Loucy (cell line): ENCODE measurements at regions not wholly inside any gene's neighbourhood (a gene's known extent, or its start where the extent isn't known, plus 50 kb on each side); places are given as distances from the start of the nearest gene placed in this dataset.

Source experiments
- H2AFZ ChIP-seq: fragments of 200-600 bp; sonication (generic); 2 replicates; pipeline ENCODE4 v1.6.0; 2016; ENCODE audit warnings: antibody characterized with exemption, mild to moderate bottlenecking, low read length, moderate library complexity
- H3F3A ChIP-seq: fragments of 200-600 bp; 2 replicates; pipeline ENCODE4 v1.6.0; 2016; ENCODE audit warnings: antibody characterized with exemption, low read depth, mild to moderate bottlenecking
- H3K27me3 ChIP-seq: fragments of 200-600 bp; sonication (generic); 2 replicates; pipeline ENCODE4 v1.6.1; 2014; ENCODE audit warnings: low read length, mild to moderate bottlenecking; ENCODE audit not compliant: insufficient read depth, poor library complexity, severe bottlenecking
- H3K36me3 ChIP-seq: fragments of 200-600 bp; sonication (generic); 2 replicates; pipeline ENCODE4 v1.6.1; 2016; ENCODE audit warnings: low read length; ENCODE audit not compliant: insufficient read depth
- H3K4me1 ChIP-seq: fragments of 200-600 bp; sonication (generic); 2 replicates; pipeline ENCODE4 v1.5.1; 2014; ENCODE audit warnings: low read length, mild to moderate bottlenecking; ENCODE audit not compliant: insufficient read depth, poor library complexity, severe bottlenecking
- H3K4me2 ChIP-seq: fragments of 200-600 bp; sonication (generic); 2 replicates; pipeline ENCODE4 v1.6.0; 2014; ENCODE audit warnings: antibody characterized with exemption, low read length, low read depth, mild to moderate bottlenecking; ENCODE audit not compliant: poor library complexity, severe bottlenecking
- H3K4me3 ChIP-seq: fragments of 200-600 bp; sonication (generic); 2 replicates; pipeline ENCODE4 v1.5.1; 2014; ENCODE audit warnings: low read length, mild to moderate bottlenecking, mixed read lengths; ENCODE audit not compliant: poor library complexity, severe bottlenecking
- H3K79me2 ChIP-seq: fragments of 200-600 bp; sonication (generic); 2 replicates; pipeline ENCODE4 v1.6.1; 2014; ENCODE audit warnings: low read length; ENCODE audit not compliant: insufficient read depth
- H3K9ac ChIP-seq: fragments of 200-600 bp; sonication (generic); 2 replicates; pipeline ENCODE4 v1.6.0; 2014; ENCODE audit warnings: mild to moderate bottlenecking, low read depth, low read length, moderate library complexity; ENCODE audit not compliant: poor library complexity, severe bottlenecking
- H3K9me2 ChIP-seq: fragments of 200-600 bp; sonication (generic); replicated peaks from 2 replicates; pipeline ENCODE4 v1.6.1; 2016; ENCODE audit warnings: low read depth, low read length, mixed read lengths
- H3K9me3 ChIP-seq: fragments of 200-600 bp; sonication (generic); 2 replicates; pipeline ENCODE4 v1.6.1; 2014; ENCODE audit warnings: mild to moderate bottlenecking, antibody characterized with exemption, low read length, low read depth; ENCODE audit not compliant: insufficient read depth
- H4K20me1 ChIP-seq: fragments of 200-600 bp; sonication (generic); 2 replicates; pipeline ENCODE4 v1.6.0; 2014; ENCODE audit warnings: antibody characterized with exemption, low read length, mild to moderate bottlenecking; ENCODE audit not compliant: insufficient read depth, poor library complexity, severe bottlenecking
- EZH2phosphoT487 ChIP-seq: fragments of 200-600 bp; IDR thresholded peaks from 2 replicates; pipeline ENCODE4 v1.6.1; 2018; ENCODE audit warnings: antibody characterized with exemption, mild to moderate bottlenecking, moderate library complexity, borderline replicate concordance
- TF ChIP-seq, protein P1 (sequence below): fragments of 200-600 bp; sonication (generic); conservative IDR thresholded peaks from 2 replicates; pipeline ENCODE4 v1.5.1; 2014; ENCODE audit warnings: mild to moderate bottlenecking, antibody characterized with exemption, low read length

DNA sequence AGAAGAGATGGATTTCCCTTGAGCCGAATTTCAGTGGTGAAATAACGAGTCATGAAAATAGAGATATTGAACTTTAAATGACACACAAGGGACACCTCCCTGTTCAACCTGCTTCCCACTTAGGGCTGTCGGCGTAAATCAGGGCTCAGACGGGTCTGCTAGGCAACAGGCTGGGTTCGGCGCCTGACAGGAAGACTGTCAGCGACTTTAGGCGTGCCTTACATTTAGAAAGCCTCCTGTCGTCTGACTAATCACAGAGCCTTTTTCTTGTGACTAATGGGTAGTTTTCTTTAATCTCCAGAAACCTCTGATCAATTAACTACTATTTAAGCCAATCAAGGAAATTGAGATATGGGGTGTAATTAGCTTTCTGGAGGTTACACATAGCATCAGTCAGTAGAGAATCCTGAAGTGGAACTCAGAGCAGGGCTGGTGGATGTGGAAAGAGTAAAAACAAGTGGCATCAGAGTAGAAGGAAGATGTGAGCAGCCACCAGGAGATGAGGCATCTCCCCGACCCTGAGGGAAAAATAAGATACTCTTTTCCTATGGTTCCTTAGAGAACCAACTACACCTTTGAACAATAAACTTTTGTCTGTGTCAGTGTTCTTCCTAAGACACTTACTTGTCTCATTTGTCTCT, 86.2 kb upstream of the HS3ST1 start:
- Histone ChIP-seq H3K36me3 (no peaks in the 10 kb centered on the region), H3K4me1 (no peaks in the 10 kb centered on the region), H3K4me3 (no peak overlapping the region), H3K9me3 (no peaks in the 10 kb centered on the region), H2AFZ (no peak overlapping the region), H3K79me2 (no peaks in the 10 kb centered on the region), H3K9me2 (no peaks in the 10 kb centered on the region), H4K20me1 (no peaks in the 10 kb centered on the region), H3K27me3 (no peaks in the 10 kb centered on the region), H3F3A (no peaks in the 10 kb centered on the region), H3K4me2 (no peak overlapping the region), H3K9ac (no peak overlapping the region)
- TF ChIP-seq EZH2phosphoT487 = no peak
- TF ChIP-seq, protein P1, sequence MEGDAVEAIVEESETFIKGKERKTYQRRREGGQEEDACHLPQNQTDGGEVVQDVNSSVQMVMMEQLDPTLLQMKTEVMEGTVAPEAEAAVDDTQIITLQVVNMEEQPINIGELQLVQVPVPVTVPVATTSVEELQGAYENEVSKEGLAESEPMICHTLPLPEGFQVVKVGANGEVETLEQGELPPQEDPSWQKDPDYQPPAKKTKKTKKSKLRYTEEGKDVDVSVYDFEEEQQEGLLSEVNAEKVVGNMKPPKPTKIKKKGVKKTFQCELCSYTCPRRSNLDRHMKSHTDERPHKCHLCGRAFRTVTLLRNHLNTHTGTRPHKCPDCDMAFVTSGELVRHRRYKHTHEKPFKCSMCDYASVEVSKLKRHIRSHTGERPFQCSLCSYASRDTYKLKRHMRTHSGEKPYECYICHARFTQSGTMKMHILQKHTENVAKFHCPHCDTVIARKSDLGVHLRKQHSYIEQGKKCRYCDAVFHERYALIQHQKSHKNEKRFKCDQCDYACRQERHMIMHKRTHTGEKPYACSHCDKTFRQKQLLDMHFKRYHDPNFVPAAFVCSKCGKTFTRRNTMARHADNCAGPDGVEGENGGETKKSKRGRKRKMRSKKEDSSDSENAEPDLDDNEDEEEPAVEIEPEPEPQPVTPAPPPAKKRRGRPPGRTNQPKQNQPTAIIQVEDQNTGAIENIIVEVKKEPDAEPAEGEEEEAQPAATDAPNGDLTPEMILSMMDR = no peak

DNA sequence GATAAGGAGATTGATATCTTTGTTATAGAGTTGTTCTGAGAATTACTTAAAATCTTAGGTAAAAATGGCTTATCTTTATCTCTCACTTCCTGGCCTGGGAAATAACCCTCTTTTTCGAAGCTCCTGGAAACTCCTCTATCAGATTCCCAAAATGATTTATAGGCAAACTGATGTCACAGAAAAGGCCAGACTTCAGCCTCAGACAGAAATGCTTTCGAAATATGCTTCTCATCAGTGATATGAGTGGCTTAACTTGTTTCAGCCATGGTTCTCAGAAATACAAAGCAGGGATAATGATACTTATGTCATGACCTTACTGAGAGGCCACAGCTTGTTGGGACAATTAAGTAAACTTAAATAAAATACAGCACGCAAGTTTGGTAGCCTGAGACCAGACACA, 85.3 kb upstream of the HS3ST1 start:
- Histone ChIP-seq H4K20me1 (no peaks in the 10 kb centered on the region), H3K4me1 (no peaks in the 10 kb centered on the region), H3K4me3 (no peak overlapping the region), H3K79me2 (no peaks in the 10 kb centered on the region), H3K9me2 (no peaks in the 10 kb centered on the region), H3K36me3 (no peaks in the 10 kb centered on the region), H3K27me3 (no peaks in the 10 kb centered on the region), H3K9ac (no peak overlapping the region), H2AFZ (no peak overlapping the region), H3F3A (no peaks in the 10 kb centered on the region), H3K4me2 (no peak overlapping the region), H3K9me3 (no peaks in the 10 kb centered on the region)
- no peak for TF ChIP-seq EZH2phosphoT487
- TF ChIP-seq, protein P1 = no peak

DNA sequence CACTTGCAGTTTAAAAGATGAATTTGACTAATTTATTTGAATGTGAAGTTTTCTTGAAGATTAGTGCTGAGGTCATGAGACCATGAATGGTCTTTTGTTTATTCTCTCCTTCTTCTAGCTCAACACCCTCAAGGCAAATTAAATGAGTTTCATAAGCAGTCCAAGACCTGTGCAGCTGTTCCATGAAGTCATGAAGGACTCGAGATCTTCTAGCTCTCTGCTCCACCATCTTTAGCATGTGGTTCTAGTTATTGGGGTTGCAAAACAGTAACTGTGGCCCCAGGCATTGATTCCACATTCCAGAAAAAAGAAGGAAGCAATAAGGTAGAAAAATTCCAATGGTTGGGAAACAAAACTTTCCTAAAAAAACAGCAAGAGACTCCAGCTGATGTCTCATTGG, 84.2 kb upstream of the HS3ST1 start:
- Histone ChIP-seq H3K4me1 (no peaks in the 10 kb centered on the region), H3K27me3 (no peaks in the 10 kb centered on the region), H4K20me1 (no peaks in the 10 kb centered on the region), H3K4me3 (no peak overlapping the region), H3K9me2 (no peaks in the 10 kb centered on the region), H3K9me3 (no peaks in the 10 kb centered on the region), H3K79me2 (no peaks in the 10 kb centered on the region), H3K36me3 (no peaks in the 10 kb centered on the region), H3F3A (no peaks in the 10 kb centered on the region), H2AFZ (no peak overlapping the region), H3K4me2 (no peak overlapping the region), H3K9ac (no peak overlapping the region)
- TF ChIP-seq, protein P1 = no peak
- no peak for TF ChIP-seq EZH2phosphoT487
